ENCODE measurements at regions not wholly inside any gene's neighbourhood (a gene's known extent, or its start where the extent isn't known, plus 50 kb on each side); places are given as distances from the start of the nearest gene placed in this dataset.

DNA sequence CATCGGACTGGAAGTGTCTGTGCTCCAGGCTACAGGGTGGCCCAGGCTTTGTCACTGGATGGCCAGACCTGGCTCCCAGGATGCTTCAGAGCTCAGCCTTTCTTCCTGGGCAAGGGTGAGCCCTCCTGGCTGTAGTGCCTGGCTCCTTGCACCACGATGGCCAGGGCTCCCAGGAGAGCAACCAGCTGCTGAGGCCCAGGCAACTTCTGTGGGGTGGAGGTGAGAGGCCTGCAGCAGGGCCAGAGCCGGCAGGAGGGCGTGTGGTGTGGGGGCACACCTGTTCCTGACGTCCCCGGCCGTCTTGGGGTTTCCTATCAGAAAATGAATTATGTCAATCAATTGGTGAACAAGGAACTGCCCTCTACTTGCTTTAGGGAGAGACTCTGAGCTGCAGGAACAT lies 82.1 kb downstream of the DHCR7 start:
- TF ChIP-seq BMI1 (IDR thresholded peaks at IDR 0.05; ENCODE audit: low read length), result no peak
- TF ChIP-seq SIX5 (IDR thresholded peaks at IDR 0.05; ENCODE audit: borderline replicate concordance in 1 of 2, insufficient read depth in 1 of 2, low read depth in 1 of 2, low read length in 2 of 2), result no peak
- TF ChIP-seq ZNF347 (CRISPR knock-in tag; IDR thresholded peaks at IDR 0.05; ENCODE audit: low read depth), result no peak
- TF ChIP-seq, protein P1, sequence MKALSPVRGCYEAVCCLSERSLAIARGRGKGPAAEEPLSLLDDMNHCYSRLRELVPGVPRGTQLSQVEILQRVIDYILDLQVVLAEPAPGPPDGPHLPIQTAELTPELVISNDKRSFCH (CRISPR knock-in tag; IDR thresholded peaks at IDR 0.05), result no peak
- TF ChIP-seq, protein P1 (tag; IDR thresholded peaks at IDR 0.05), result no peak
- TF ChIP-seq ZNF76 (CRISPR knock-in tag; IDR thresholded peaks at IDR 0.05; ENCODE audit: borderline replicate concordance), result no peak
- no peak for TF ChIP-seq GATAD2B (IDR thresholded peaks at IDR 0.05; ENCODE audit: borderline replicate concordance)
- no peak for TF ChIP-seq ZNF3 (CRISPR knock-in tag; IDR thresholded peaks at IDR 0.05)
- TF ChIP-seq ETS2 (tag; IDR thresholded peaks at IDR 0.05; ENCODE audit: borderline replicate concordance, poor library complexity, severe bottlenecking), result no peak
- TF ChIP-seq ZNF408 (CRISPR knock-in tag; IDR thresholded peaks at IDR 0.05; ENCODE audit: low read depth), result no peak
- TF ChIP-seq ZBTB7A (IDR thresholded peaks at IDR 0.05; ENCODE audit: borderline replicate concordance, control insufficient read depth, low read depth, low read length), result no peak
- TF ChIP-seq MXI1 (IDR thresholded peaks at IDR 0.05; ENCODE audit: low read depth, low read length), result no peak
- TF ChIP-seq, protein P2, sequence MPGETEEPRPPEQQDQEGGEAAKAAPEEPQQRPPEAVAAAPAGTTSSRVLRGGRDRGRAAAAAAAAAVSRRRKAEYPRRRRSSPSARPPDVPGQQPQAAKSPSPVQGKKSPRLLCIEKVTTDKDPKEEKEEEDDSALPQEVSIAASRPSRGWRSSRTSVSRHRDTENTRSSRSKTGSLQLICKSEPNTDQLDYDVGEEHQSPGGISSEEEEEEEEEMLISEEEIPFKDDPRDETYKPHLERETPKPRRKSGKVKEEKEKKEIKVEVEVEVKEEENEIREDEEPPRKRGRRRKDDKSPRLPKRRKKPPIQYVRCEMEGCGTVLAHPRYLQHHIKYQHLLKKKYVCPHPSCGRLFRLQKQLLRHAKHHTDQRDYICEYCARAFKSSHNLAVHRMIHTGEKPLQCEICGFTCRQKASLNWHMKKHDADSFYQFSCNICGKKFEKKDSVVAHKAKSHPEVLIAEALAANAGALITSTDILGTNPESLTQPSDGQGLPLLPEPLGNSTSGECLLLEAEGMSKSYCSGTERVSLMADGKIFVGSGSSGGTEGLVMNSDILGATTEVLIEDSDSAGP (CRISPR knock-in tag; IDR thresholded peaks at IDR 0.05), result no peak
- TF ChIP-seq OTX1 (CRISPR knock-in tag; IDR thresholded peaks at IDR 0.05), result no peak
- TF ChIP-seq, protein P3, sequence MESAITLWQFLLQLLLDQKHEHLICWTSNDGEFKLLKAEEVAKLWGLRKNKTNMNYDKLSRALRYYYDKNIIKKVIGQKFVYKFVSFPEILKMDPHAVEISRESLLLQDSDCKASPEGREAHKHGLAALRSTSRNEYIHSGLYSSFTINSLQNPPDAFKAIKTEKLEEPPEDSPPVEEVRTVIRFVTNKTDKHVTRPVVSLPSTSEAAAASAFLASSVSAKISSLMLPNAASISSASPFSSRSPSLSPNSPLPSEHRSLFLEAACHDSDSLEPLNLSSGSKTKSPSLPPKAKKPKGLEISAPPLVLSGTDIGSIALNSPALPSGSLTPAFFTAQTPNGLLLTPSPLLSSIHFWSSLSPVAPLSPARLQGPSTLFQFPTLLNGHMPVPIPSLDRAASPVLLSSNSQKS (CRISPR knock-in tag; IDR thresholded peaks at IDR 0.05), result no peak
- no peak for TF ChIP-seq NR3C1 (CRISPR knock-in tag; IDR thresholded peaks at IDR 0.05)
- no peak for TF ChIP-seq ZNF586 (CRISPR knock-in tag; conservative IDR thresholded peaks at IDR 0.05)
- TF ChIP-seq, protein P4, sequence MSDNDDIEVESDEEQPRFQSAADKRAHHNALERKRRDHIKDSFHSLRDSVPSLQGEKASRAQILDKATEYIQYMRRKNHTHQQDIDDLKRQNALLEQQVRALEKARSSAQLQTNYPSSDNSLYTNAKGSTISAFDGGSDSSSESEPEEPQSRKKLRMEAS (CRISPR knock-in tag; IDR thresholded peaks at IDR 0.05), result no peak
- TF ChIP-seq, protein P5, sequence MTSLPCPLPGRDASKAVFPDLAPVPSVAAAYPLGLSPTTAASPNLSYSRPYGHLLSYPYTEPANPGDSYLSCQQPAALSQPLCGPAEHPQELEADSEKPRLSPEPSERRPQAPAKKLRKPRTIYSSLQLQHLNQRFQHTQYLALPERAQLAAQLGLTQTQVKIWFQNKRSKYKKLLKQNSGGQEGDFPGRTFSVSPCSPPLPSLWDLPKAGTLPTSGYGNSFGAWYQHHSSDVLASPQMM (CRISPR knock-in tag; IDR thresholded peaks at IDR 0.05), result no peak
- no peak for TF ChIP-seq ATF7 (IDR thresholded peaks at IDR 0.05)
- H2AFZ ChIP-seq (ENCODE audit: low read depth, low read length), result no peak overlapping the region
- no TSS peak for BruUV-seq (replicated peaks)
- H3K4me1 ChIP-seq (replicated peaks in 1 of 2; ENCODE audit: control insufficient read depth in 2 of 2, insufficient read depth in 2 of 2, low read length in 2 of 2), result no peaks in the 10 kb centered on the region
- no peak overlapping the region for H3K4me3 ChIP-seq
- H3K4me2 ChIP-seq (ENCODE audit: insufficient read depth, low read length), result no peak overlapping the region
- no peaks in the 10 kb centered on the region for H3K9me3 ChIP-seq (replicated peaks; ENCODE audit: control insufficient read depth, insufficient read depth, low read depth, low read length)
- no peak for FAIRE-seq
- 1% methylated on average over 6 of the region's 7 CpGs for WGBS (ENCODE audit: insufficient coverage, low coverage, missing lambda C conversion rate)
- ATAC-seq, result no peak
- no peak for DNase-seq (ENCODE audit: extremely low read depth in 1 of 4, low spot score in 3 of 4)
- no peak overlapping the region for H3K27ac ChIP-seq (ENCODE audit: extremely low read depth, low read depth, low read length)
- H4K20me1 ChIP-seq (replicated peaks; ENCODE audit: control insufficient read depth, insufficient read depth, low read length), result peaks cover 3% of the 10 kb centered on the region; the same call in 1 of the 2 replicates
- no peaks in the 10 kb centered on the region for H3K9me1 ChIP-seq (ENCODE audit: control insufficient read depth, insufficient read depth, low read length)
- no peak overlapping the region for H3K9ac ChIP-seq (ENCODE audit: insufficient read depth in 1 of 2, low read depth in 2 of 2, low read length in 2 of 2)
- H3K36me3 ChIP-seq (ENCODE audit: control insufficient read depth, insufficient read depth, low read length), result no peaks in the 10 kb centered on the region
- H3K27me3 ChIP-seq (ENCODE audit: control insufficient read depth in 2 of 2, insufficient read depth in 2 of 2, low read length in 2 of 2), result peaks cover 4 to 31% of the 10 kb centered on the region in 2 experiments; a peak in 3 of 5 replicates
- intact Hi-C loops (cut with micrococcal nuclease), result no loop called here
- in situ Hi-C loops (cut with MboI), result no loop called here
- ChIA-PET CTCF (ENCODE audit: low intra/inter-chr PET ratio) (no interaction called here), POLR2A (interaction anchor here (0.6 to 1.0 kb wide), 3 partner anchors 12 to 16 kb away, joined by 3 to 4 read pairs (median 4); no protein-coding TSS in a partner anchor)
- no peaks in the 10 kb centered on the region for H3K79me2 ChIP-seq (ENCODE audit: control insufficient read depth, insufficient read depth, low read length)
